ENCODE measurements at regions not wholly inside any gene's neighbourhood (a gene's known extent, or its start where the extent isn't known, plus 50 kb on each side); places are given as distances from the start of the nearest gene placed in this dataset.

GRCh38 chr6:167552258-167552630 is 227.4 kb downstream of the TTLL2 start:
- TF ChIP-seq SMC3 (IDR thresholded peaks at IDR 0.05) (no peak), REST (IDR thresholded peaks at IDR 0.05) (no peak), PHF8 (IDR thresholded peaks at IDR 0.05; ENCODE audit: borderline replicate concordance, low read depth) (no peak), CTCF (IDR thresholded peaks at IDR 0.05) (no peak), POLR2A (IDR thresholded peaks at IDR 0.05; ENCODE audit: low read length) (no peak), RAD21 (conservative IDR thresholded peaks at IDR 0.05 in 1 of 2, IDR thresholded peaks at IDR 0.05 in 1 of 2) (no peak), SREBF2 (IDR thresholded peaks at IDR 0.05) (no peak)

All from A549 (cell line).